Smooth muscle cell (in vitro differentiated cells): ENCODE measurements at regions not wholly inside any gene's neighbourhood (a gene's known extent, or its start where the extent isn't known, plus 50 kb on each side); places are given as distances from the start of the nearest gene placed in this dataset.

Experiments used
- DNase-seq: peaks from one replicate; lab custom pipeline; 2025; ENCODE audit not compliant: unreplicated experiment; lab: John Stamatoyannopoulos, UW
- H2AFZ ChIP-seq: fragments of 200-600 bp; sonication (generic); 2 replicates; pipeline ENCODE4 v1.6.0; 2016; ENCODE audit warnings: antibody characterized with exemption, low read depth, mild to moderate bottlenecking
- H3F3A ChIP-seq: fragments of 200-600 bp; sonication (generic); 2 replicates; pipeline ENCODE4 v1.6.0; 2017; ENCODE audit warnings: antibody characterized with exemption, low read depth
- H3K27ac ChIP-seq: fragments of 200-600 bp; sonication (generic); 2 replicates; pipeline ENCODE4 v1.5.1; 2016; ENCODE audit warnings: low read depth, mild to moderate bottlenecking
- H3K27me3 ChIP-seq: fragments of 200-600 bp; sonication (generic); 2 replicates; pipeline ENCODE4 v1.6.1; 2016; ENCODE audit warnings: low read depth, mild to moderate bottlenecking
- H3K36me3 ChIP-seq: fragments of 200-600 bp; sonication (generic); 2 replicates; pipeline ENCODE4 v1.5.1; 2016; ENCODE audit warnings: low read depth
- H3K4me1 ChIP-seq: fragments of 200-600 bp; sonication (generic); 2 replicates; pipeline ENCODE4 v1.5.1; 2016; ENCODE audit warnings: low read depth
- H3K4me2 ChIP-seq: fragments of 200-600 bp; sonication (generic); 2 replicates; pipeline ENCODE4 v1.6.0; 2016; ENCODE audit warnings: mild to moderate bottlenecking
- H3K4me3 ChIP-seq: fragments of 200-600 bp; sonication (generic); 2 replicates; pipeline ENCODE4 v1.5.1; 2016; ENCODE audit warnings: mild to moderate bottlenecking
- H3K79me2 ChIP-seq: fragments of 200-600 bp; sonication (generic); 2 replicates; pipeline ENCODE4 v1.6.0; 2016; ENCODE audit warnings: low read depth, mild to moderate bottlenecking
- H3K9ac ChIP-seq: fragments of 200-600 bp; sonication (generic); 2 replicates; pipeline ENCODE4 v1.6.0; 2016; ENCODE audit warnings: low read depth
- H3K9me3 ChIP-seq: fragments of 200-600 bp; sonication (generic); replicated peaks from 2 replicates; pipeline ENCODE4 v1.5.1; 2016; ENCODE audit warnings: low read depth
- H4K20me1 ChIP-seq: fragments of 200-600 bp; sonication (generic); 2 replicates; pipeline ENCODE4 v1.6.0; 2016; ENCODE audit warnings: low read depth
- WGBS: methylation state at CpG from one replicate; pipeline ENCODE4 v1.1.7; 2016; ENCODE audit warnings: low lambda C conversion rate; 5-methylcytosine and 5-hydroxymethylcytosine counted together
- TF ChIP-seq, protein P1 (sequence below): fragments of 200-600 bp; sonication (generic); IDR thresholded peaks from 2 replicates; pipeline ENCODE4 v1.5.1; 2017; ENCODE audit warnings: borderline replicate concordance, mild to moderate bottlenecking, antibody characterized with exemption; ENCODE audit not compliant: insufficient read depth, poor library complexity, severe bottlenecking

DNA sequence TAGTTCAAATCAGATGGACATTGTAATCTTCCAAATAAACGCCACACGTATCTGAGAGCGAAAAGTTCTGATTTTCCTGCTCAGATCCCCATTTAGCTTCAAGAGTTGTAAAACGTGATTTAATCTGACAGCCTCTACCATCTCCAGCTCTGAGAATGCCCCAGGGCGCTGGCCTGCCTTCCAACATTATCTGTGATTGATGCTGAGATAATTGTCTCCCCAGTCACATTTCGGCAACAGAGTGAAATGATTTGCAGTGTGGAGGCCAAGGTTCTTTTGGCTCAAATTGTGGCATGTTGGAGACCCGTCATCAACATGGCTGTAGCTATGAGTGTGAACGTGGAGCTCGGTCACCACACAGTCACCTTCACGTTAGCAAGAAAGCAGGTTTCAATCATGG is 283.4 kb downstream of the BRD1 start:
- Histone ChIP-seq H3K27me3 (peaks cover 3% of the 10 kb centered on the region), H3K36me3 (no peaks in the 10 kb centered on the region), H3K79me2 (no peaks in the 10 kb centered on the region), H3F3A (no peaks in the 10 kb centered on the region), H3K27ac (no peak overlapping the region), H4K20me1 (no peaks in the 10 kb centered on the region), H3K4me3 (no peak overlapping the region), H3K4me1 (no peaks in the 10 kb centered on the region), H3K9me3 (no peaks in the 10 kb centered on the region), H3K9ac (no peak overlapping the region), H3K4me2 (no peak overlapping the region), H2AFZ (no peak overlapping the region)
- 69% methylated on average over 10 of the region's 10 CpGs for WGBS
- no peak for DNase-seq
- TF ChIP-seq, protein P1, sequence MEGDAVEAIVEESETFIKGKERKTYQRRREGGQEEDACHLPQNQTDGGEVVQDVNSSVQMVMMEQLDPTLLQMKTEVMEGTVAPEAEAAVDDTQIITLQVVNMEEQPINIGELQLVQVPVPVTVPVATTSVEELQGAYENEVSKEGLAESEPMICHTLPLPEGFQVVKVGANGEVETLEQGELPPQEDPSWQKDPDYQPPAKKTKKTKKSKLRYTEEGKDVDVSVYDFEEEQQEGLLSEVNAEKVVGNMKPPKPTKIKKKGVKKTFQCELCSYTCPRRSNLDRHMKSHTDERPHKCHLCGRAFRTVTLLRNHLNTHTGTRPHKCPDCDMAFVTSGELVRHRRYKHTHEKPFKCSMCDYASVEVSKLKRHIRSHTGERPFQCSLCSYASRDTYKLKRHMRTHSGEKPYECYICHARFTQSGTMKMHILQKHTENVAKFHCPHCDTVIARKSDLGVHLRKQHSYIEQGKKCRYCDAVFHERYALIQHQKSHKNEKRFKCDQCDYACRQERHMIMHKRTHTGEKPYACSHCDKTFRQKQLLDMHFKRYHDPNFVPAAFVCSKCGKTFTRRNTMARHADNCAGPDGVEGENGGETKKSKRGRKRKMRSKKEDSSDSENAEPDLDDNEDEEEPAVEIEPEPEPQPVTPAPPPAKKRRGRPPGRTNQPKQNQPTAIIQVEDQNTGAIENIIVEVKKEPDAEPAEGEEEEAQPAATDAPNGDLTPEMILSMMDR, result no peak

DNA sequence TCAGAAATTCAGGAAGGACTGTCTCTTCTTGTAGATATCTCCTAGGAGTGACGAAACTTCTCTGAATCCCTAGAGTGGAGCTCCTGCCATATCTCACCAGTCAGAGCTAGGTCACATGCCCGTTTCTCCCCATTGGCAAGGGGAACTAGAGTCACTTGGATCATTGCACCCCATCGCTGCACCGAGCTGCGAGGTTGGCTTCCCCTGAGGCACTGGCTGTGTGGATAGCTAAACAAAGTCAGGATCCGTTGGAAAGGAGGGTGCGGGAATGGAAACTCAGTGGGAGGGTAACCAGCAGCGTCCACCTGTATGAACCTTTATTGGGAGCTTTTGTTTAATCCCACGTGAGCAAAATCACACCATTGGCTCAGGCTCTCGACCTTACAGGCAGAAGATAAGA is 283.8 kb downstream of the BRD1 start:
- Histone ChIP-seq H3K9me3 (no peaks in the 10 kb centered on the region), H3K36me3 (no peaks in the 10 kb centered on the region), H3K4me1 (no peaks in the 10 kb centered on the region), H3K4me3 (no peak overlapping the region), H3K9ac (no peak overlapping the region), H3K4me2 (no peak overlapping the region), H3K27me3 (peaks cover 3% of the 10 kb centered on the region), H2AFZ (no peak overlapping the region), H3K27ac (no peak overlapping the region), H3K79me2 (no peaks in the 10 kb centered on the region), H4K20me1 (no peaks in the 10 kb centered on the region), H3F3A (no peaks in the 10 kb centered on the region)
- WGBS, result 80% methylated on average over 10 of the region's 10 CpGs
- TF ChIP-seq, protein P1, result no peak
- DNase-seq, result no peak

DNA sequence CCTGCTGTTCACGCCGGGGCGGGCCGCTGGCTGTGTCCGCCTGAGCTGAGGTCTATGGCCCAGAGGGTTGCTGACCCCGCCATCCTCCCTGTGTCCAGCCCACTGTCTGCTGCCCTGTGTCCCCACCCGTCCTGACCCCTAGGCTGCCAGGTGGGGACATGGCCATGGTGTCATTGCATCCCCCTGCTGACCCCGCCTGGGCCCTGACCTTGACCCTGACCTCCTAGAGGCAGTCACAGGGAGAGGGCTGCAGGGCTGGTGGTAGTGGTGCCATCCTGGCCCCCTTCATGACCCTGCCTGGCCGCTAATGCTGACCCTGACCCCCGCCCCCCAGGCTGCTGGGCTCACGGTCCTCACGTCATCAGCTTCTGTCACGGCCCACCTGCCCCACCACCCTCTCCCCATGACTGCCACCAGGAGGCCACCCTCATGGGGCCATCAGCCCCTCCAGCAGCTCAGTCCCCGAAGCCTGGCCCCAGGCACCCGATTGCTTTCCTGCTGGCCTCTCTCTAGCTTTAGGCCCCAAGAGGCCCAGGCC is 285.9 kb downstream of the BRD1 start:
- no peak overlapping the region for H3K27ac ChIP-seq
- H3K4me2 ChIP-seq, result no peak overlapping the region
- peaks cover 2% of the 10 kb centered on the region for H3K4me1 ChIP-seq
- no peaks in the 10 kb centered on the region for H3K9me3 ChIP-seq
- TF ChIP-seq, protein P1, result no peak
- H3K9ac ChIP-seq, result no peak overlapping the region
- H3K36me3 ChIP-seq, result no peaks in the 10 kb centered on the region
- no peaks in the 10 kb centered on the region for H3K79me2 ChIP-seq
- no peak for DNase-seq
- peaks cover 3% of the 10 kb centered on the region for H3K27me3 ChIP-seq
- 98% methylated on average over 15 of the region's 15 CpGs for WGBS
- no peak overlapping the region for H3K4me3 ChIP-seq
- H4K20me1 ChIP-seq, result no peaks in the 10 kb centered on the region
- H2AFZ ChIP-seq, result no peak overlapping the region
- H3F3A ChIP-seq, result no peaks in the 10 kb centered on the region

DNA sequence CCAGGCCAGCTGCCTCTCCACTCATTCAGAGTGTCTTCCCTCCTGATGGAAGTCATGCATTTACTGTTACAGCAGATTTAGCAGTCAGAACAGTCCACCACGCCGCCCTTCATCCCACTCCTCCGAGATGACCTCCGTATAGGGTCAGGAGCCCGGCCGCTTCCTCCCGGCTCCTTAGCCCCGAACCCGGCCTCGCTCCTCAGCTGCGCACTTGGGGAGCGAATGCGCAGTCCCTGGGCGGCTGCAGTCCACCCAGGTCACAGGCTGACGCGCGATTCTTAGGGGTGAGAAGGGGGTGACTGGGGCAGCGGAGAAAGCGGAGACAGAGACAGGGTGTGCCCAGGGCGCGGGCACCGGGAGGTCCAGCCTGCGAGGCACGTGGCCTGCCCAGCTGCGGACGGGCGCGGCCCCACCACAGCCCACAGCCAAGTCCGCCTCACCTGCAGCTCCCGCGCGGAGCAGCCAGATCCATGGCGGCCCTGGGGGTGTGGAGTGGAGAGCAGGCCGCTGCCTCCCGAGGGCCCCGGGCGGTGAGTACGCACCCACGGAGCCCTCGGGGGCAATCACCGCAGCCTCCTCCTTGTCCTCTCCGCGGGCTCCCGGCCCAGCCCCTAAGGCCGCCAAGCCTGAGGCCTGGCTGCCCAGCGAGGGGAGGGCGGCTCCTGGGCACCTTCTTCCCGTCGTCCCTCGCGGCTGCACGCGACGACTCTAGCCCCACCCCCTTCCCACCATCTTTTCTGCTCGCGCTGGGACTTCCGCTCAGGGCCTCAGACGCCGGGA is 286.6 kb downstream of the BRD1 start:
- no peak overlapping the region for H2AFZ ChIP-seq
- no peaks in the 10 kb centered on the region for H4K20me1 ChIP-seq
- no peak overlapping the region for H3K4me3 ChIP-seq
- TF ChIP-seq, protein P1, result no peak
- H3K4me2 ChIP-seq, result no peak overlapping the region
- peaks cover 9% of the 10 kb centered on the region for H3K4me1 ChIP-seq
- H3K79me2 ChIP-seq, result no peaks in the 10 kb centered on the region
- 96% methylated on average over 36 of the region's 59 CpGs for WGBS
- no peak for DNase-seq
- H3K27ac ChIP-seq, result no peak overlapping the region
- peaks cover 3% of the 10 kb centered on the region for H3K27me3 ChIP-seq
- no peaks in the 10 kb centered on the region for H3F3A ChIP-seq
- H3K36me3 ChIP-seq, result no peaks in the 10 kb centered on the region
- H3K9ac ChIP-seq, result no peak overlapping the region
- no peaks in the 10 kb centered on the region for H3K9me3 ChIP-seq
